D721Med (cell line): ENCODE measurements at regions not wholly inside any gene's neighbourhood (a gene's known extent, or its start where the extent isn't known, plus 50 kb on each side); places are given as distances from the start of the nearest gene placed in this dataset.
"Not testable (repeated sequence)": the region's sequence is repeated elsewhere in the genome, so short reads cannot be mapped to it uniquely, and the experiment has no call there.

Experiments used
- DNase-seq: peaks from one replicate; pipeline ENCODE4 v3.0.0; 2011; ENCODE audit warnings: low spot score; ENCODE audit not compliant: insufficient read length
- FAIRE-seq: peaks from 2 replicates; lab custom pipeline; 2011; peaks lifted over from hg19 to GRCh38; lab: Jason Lieb, UNC
- TF ChIP-seq, protein P1 (sequence below): IDR thresholded peaks from 2 replicates; pipeline ENCODE4 v1.5.1; 2012; ENCODE audit warnings: mild to moderate bottlenecking, control low read depth; ENCODE audit not compliant: insufficient read depth; ENCODE audit errors: missing control alignments

DNA sequence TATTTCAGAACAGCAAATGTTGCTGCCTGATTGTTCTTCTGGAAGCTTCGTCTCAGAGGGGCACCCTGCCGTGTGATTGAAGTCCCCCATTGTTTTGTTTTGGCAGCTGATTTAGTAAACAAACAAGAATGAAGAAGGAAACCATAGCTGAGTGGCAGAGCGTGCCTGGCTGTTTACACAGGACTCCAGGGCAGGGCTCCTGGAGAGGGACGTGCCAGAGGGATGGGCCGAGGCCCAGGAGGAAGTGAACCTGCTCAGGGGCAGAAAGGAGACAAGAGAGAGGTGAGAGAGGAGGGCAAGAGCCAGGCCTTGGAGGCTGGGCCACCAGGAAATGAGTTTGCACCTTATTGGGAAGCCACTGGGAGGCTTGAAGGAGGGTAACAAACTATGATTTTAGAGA is 85.5 kb upstream of the B3GAT1 start:
- no peak for FAIRE-seq
- DNase-seq, result no peak

GRCh38 chr11:134496058-134496457 is 84.0 kb upstream of the B3GAT1 start:
- not testable (repeated sequence) for DNase-seq, FAIRE-seq

More for the DNA sequence above, 85.5 kb upstream of the B3GAT1 start:
- TF ChIP-seq, protein P1, sequence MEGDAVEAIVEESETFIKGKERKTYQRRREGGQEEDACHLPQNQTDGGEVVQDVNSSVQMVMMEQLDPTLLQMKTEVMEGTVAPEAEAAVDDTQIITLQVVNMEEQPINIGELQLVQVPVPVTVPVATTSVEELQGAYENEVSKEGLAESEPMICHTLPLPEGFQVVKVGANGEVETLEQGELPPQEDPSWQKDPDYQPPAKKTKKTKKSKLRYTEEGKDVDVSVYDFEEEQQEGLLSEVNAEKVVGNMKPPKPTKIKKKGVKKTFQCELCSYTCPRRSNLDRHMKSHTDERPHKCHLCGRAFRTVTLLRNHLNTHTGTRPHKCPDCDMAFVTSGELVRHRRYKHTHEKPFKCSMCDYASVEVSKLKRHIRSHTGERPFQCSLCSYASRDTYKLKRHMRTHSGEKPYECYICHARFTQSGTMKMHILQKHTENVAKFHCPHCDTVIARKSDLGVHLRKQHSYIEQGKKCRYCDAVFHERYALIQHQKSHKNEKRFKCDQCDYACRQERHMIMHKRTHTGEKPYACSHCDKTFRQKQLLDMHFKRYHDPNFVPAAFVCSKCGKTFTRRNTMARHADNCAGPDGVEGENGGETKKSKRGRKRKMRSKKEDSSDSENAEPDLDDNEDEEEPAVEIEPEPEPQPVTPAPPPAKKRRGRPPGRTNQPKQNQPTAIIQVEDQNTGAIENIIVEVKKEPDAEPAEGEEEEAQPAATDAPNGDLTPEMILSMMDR, result no peak

- DNase-seq, FAIRE-seq: not testable (repeated sequence)
Measured at GRCh38 chr11:134494395-134494794, 82.4 kb upstream of the B3GAT1 start.

- FAIRE-seq, DNase-seq: not testable (repeated sequence)
Measured at GRCh38 chr11:134492411-134492810, 80.4 kb upstream of the B3GAT1 start.

DNA sequence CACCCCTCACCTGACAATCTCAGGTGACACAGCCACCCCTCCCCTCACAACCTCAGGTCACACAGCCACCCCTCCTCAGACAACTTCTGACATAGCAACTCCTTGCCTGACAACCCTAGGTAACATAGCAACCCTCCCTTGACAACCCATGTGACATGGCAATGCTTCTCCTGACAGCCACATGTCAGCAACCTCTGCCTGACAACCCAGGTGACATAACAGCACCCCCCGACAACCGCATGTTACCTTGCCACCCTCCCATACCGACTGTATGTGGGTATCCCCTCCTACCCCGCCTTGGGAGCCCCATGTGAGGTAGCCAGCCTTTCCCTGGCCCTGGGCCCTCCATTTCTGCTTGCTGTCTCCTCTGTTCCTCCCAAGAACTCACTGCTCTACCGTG is 77.7 kb upstream of the B3GAT1 start:
- TF ChIP-seq, protein P1, result no peak
- FAIRE-seq (no peak), DNase-seq (no peak)

DNA sequence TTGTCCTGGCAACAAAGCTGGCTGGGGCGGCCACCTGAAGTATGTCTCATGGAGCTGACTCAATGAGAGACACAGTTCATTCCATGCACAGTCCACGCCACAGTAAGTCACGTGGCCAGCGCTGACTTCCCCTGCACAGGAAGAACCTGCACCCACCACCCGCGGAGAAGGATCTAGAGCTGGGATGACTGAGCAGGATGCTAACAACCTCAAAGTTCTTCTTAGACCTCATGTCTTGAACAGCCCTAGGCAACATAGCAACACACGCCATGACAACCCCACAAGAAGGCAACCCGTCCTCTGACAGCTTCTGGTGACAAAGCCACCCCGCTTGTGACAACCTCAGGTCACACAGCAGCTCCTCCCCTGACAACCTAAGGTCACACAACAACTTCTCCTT is 76.9 kb upstream of the B3GAT1 start:
- no peak for FAIRE-seq
- DNase-seq, result no peak
- TF ChIP-seq, protein P1, result no peak

- TF ChIP-seq, protein P1, result no peak
- no peak for DNase-seq
Measured at GRCh38 chr11:134488512-134488911, 76.5 kb upstream of the B3GAT1 start.

GRCh38 chr11:134487696-134488095 is 75.7 kb upstream of the B3GAT1 start:
- TF ChIP-seq, protein P1, result no peak
- no peak for DNase-seq
- FAIRE-seq, result no peak

More at GRCh38 chr11:134488512-134488911, 76.5 kb upstream of the B3GAT1 start:
- no peak for FAIRE-seq

GRCh38 chr11:134486704-134487103 is 74.7 kb upstream of the B3GAT1 start:
- no peak for FAIRE-seq
- no peak for DNase-seq
- TF ChIP-seq, protein P1, result no peak
